ENCODE measurements at regions not wholly inside any gene's neighbourhood (a gene's known extent, or its start where the extent isn't known, plus 50 kb on each side); places are given as distances from the start of the nearest gene placed in this dataset.
"Not testable (repeated sequence)": the region's sequence is repeated elsewhere in the genome, so short reads cannot be mapped to it uniquely, and the experiment has no call there.

DNA sequence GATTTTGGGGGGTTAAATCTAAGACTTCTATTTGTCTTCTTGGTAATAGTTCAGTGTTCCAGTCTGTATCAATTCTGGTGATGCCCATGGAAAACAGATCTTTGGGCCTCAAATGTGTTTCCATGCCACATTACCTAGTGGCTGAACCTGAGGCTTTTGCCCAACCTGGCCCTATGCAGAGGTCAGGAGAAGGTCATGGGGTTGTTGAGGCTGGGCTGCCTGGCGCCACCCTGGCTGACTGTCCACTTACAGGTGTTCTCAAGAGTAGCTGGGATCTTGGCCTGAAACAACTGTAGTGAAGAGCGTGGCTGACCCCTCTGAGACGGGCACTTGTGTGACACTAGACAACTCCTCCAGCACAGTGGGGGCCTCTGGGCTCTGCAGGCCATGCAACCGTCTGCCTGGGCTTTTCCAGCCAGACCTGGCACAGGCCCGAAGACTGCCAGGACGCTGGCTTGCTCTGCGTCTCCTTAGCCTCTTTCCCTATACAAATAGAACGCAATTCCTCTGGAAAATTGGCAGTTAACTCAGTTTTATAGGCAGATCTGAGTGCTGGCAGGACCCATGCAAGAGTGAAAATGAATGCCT, 127.8 kb downstream of the TRIM43 start:
- no peak for DNase-seq (ENCODE audit: low spot score)
- TF ChIP-seq, protein P1, sequence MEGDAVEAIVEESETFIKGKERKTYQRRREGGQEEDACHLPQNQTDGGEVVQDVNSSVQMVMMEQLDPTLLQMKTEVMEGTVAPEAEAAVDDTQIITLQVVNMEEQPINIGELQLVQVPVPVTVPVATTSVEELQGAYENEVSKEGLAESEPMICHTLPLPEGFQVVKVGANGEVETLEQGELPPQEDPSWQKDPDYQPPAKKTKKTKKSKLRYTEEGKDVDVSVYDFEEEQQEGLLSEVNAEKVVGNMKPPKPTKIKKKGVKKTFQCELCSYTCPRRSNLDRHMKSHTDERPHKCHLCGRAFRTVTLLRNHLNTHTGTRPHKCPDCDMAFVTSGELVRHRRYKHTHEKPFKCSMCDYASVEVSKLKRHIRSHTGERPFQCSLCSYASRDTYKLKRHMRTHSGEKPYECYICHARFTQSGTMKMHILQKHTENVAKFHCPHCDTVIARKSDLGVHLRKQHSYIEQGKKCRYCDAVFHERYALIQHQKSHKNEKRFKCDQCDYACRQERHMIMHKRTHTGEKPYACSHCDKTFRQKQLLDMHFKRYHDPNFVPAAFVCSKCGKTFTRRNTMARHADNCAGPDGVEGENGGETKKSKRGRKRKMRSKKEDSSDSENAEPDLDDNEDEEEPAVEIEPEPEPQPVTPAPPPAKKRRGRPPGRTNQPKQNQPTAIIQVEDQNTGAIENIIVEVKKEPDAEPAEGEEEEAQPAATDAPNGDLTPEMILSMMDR (IDR thresholded peaks at IDR 0.05; ENCODE audit: extremely low read depth, missing control alignments): no peak

DNA sequence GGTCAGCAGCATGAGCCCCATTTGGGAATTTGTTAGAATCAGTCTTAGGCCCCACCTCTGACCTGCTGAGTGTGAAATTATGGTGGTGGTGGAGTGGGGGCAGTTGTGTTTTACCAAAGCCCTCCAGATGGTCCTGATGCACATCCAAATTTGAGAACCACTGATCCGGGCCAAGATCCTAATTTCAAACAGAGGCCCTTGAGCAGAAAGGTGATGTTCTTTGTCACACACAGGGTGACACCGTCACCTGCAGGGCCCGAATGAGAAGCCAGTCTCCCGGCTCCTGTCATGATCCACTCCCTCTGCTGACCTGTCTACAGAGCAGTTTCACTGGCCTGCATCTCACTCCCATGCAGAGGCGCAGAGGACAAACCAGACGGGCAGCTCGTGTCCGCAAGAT, 129.9 kb downstream of the TRIM43 start:
- TF ChIP-seq, protein P1 (IDR thresholded peaks at IDR 0.05; ENCODE audit: extremely low read depth, missing control alignments): no peak
- no peak for DNase-seq (ENCODE audit: low spot score)

GRCh38 chr2:95722131-95722697, 130.4 kb downstream of the TRIM43 start:
- TF ChIP-seq, protein P1 (IDR thresholded peaks at IDR 0.05; ENCODE audit: extremely low read depth, missing control alignments): no peak

GRCh38 chr2:95723627-95724210, 131.9 kb downstream of the TRIM43 start:
- not testable (repeated sequence) for DNase-seq (ENCODE audit: low spot score)

More at GRCh38 chr2:95722131-95722697, 130.4 kb downstream of the TRIM43 start:
- DNase-seq (ENCODE audit: low spot score): no peak

- DNase-seq (ENCODE audit: low spot score): not testable (repeated sequence)
These were observed 133.4 kb downstream of the TRIM43 start for GRCh38 chr2:95725191-95725590.

DNA sequence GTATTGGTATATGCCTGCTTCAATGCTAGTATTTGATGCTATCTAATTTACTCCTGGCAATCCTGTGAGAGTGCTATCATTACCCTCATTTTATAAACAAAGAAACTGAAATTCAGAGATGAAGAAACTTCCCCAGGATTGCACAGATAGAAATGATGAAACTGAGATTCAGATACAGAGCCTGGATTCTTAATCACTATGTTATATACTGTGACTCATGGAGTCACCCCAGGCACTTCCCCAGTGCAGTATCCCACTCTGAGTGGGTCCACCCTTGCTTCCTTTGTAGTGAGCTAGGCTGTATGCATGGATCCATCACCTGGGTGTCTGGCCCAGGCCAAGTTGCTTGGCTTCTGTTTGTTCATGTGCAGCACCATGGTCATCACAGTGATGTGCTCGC, 133.9 kb downstream of the TRIM43 start:
- not testable (repeated sequence) for DNase-seq (ENCODE audit: low spot score)

- not testable (repeated sequence) for DNase-seq (ENCODE audit: low spot score)
These were observed 135.6 kb downstream of the TRIM43 start for GRCh38 chr2:95727420-95727819.

DNA sequence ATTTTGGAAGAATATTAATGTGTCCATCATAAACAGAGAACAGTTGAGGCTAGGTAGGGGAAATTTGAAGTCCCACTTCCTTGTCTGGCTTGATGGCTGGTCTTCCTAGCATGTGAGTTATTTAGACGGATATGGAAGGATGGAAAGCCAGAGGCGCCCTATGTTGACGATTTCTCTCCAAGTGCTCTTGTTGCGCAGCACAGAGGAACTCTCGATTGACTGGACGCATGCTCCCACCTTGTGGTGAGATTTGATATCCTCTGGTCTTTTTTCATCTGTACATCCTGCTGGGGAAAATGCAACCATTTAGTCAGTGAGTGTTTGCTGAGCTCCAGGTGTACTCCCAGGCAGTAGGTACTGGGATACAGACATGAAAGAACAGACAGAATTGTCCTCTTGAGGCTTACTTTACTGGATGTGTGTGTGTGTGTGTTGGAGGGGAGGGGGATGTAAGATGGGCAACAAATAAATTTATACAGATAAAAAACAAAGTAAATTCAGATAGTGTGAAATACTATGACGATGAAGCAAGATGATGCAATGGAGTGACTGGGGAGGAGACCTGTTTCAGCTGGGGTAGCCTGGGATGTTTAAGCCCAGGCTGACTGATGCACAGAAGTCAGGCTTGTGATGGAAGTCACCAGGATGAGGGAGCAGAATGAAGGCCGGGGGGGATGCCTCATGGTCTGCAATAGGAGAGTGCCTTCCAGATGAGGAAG, 137.2 kb downstream of the TRIM43 start:
- peak; percentile 35 for DNase-seq (ENCODE audit: low spot score)

GRCh38 chr2:95729597-95729955, 137.8 kb downstream of the TRIM43 start:
- no peak for DNase-seq (ENCODE audit: low spot score)
- TF ChIP-seq, protein P1 (IDR thresholded peaks at IDR 0.05; ENCODE audit: extremely low read depth, missing control alignments): no peak

More for the DNA sequence above, 137.2 kb downstream of the TRIM43 start:
- TF ChIP-seq, protein P1 (IDR thresholded peaks at IDR 0.05; ENCODE audit: extremely low read depth, missing control alignments): no peak
